Gastroesophageal sphincter (tissue), 3 donors: ENCODE measurements at regions not wholly inside any gene's neighbourhood (a gene's known extent, or its start where the extent isn't known, plus 50 kb on each side); places are given as distances from the start of the nearest gene placed in this dataset.

Experiments used
- CTCF ChIP-seq, 4 experiments: fragments of 200-600 bp in 2 of 4; fragments of 450-650 bp in 2 of 4; sonication (generic) in 1 of 4; IDR thresholded peaks; one replicate each; pipeline ENCODE4 v1.5.1; 2017 to 2019; ENCODE audit warnings: antibody characterized with exemption in 4 of 4, mild to moderate bottlenecking in 2 of 4, moderate library complexity in 2 of 4
- EP300 ChIP-seq: sonication (generic); formaldehyde crosslinking; IDR thresholded peaks from one replicate; pipeline ENCODE4 v1.6.1; 2017; ENCODE audit warnings: antibody characterized with exemption, mild to moderate bottlenecking
- POLR2A ChIP-seq, 2 donors: fragments of 450-650 bp; IDR thresholded peaks; one replicate each; pipeline ENCODE4 v1.6.1; 2017; ENCODE audit warnings: antibody characterized with exemption in 2 of 2, mild to moderate bottlenecking in 2 of 2, moderate library complexity in 1 of 2

- TF ChIP-seq EP300 = no peak
- TF ChIP-seq POLR2A (IDR thresholded peaks at IDR 0.05) = no peak
- no peak for TF ChIP-seq CTCF (IDR thresholded peaks at IDR 0.05)
These were observed 1507.0 kb upstream of the IGFBP7 start for GRCh38 chr4:58617226-58617625.
